Transverse colon (tissue), 3 donors: ENCODE measurements at regions not wholly inside any gene's neighbourhood (a gene's known extent, or its start where the extent isn't known, plus 50 kb on each side); places are given as distances from the start of the nearest gene placed in this dataset.

Experiments
- CTCF ChIP-seq, 5 experiments: fragments of 200-600 bp in 3 of 5; fragments of 450-650 bp in 2 of 5; sonication (generic) in 3 of 5; IDR thresholded peaks; 1 replicate in 2 of 5; 2 replicates in 3 of 5; pipeline ENCODE4 v1.5.1; 2016 to 2017; ENCODE audit warnings: antibody characterized with exemption in 5 of 5, inconsistent platforms in 3 of 5, mild to moderate bottlenecking in 2 of 5, moderate library complexity in 1 of 5
- EP300 ChIP-seq: sonication (generic); formaldehyde crosslinking; IDR thresholded peaks from one replicate; pipeline ENCODE4 v1.6.1; 2017; ENCODE audit warnings: antibody characterized with exemption, low read depth

DNA sequence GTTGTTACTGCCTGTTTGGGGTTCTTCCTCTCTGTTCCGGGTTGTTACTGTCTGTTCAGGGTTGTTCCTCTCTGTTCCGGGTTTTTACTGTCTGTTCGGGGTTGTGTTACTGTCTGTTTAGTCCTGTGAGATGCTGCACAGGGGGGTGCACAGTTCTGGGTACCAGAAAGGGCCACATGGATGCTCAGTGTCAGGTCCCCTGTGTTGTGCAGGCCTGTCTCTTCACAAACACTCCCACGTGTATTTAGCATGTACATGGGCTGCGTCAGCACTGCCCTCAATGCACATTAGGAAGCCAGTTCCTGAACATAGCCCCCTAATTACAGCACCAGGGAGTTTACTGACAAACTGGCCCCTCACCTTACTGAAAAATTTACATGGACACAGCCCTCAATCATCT, 118.5 kb downstream of the DLL1 start:
- no peak for TF ChIP-seq CTCF (IDR thresholded peaks at IDR 0.05)
- no peak for TF ChIP-seq EP300
